Mesendoderm (in vitro differentiated cells): ENCODE measurements at regions not wholly inside any gene's neighbourhood (a gene's known extent, or its start where the extent isn't known, plus 50 kb on each side); places are given as distances from the start of the nearest gene placed in this dataset.

Source experiments
- DNase-seq: peaks from one replicate; pipeline ENCODE4 v3.0.0; 2013
- H2AK5ac ChIP-seq: 2 replicates; pipeline ENCODE4 v1.6.1; 2013; ENCODE audit warnings: low read length, inconsistent platforms
- H2BK120ac ChIP-seq: 2 replicates; pipeline ENCODE4 v1.6.1; 2013; ENCODE audit warnings: low read depth, mild to moderate bottlenecking, low read length, moderate library complexity, mixed read lengths
- H2BK15ac ChIP-seq: replicated peaks from 2 replicates; pipeline ENCODE4 v1.6.1; 2013; ENCODE audit warnings: low read depth, mild to moderate bottlenecking, moderate library complexity
- H2BK5ac ChIP-seq: 2 replicates; pipeline ENCODE4 v1.6.1; 2013; ENCODE audit warnings: low read length, inconsistent platforms
- H3K18ac ChIP-seq: 2 replicates; pipeline ENCODE4 v1.6.1; 2013; ENCODE audit warnings: mild to moderate bottlenecking, low read length, mixed read lengths
- H3K23ac ChIP-seq: one replicate; pipeline ENCODE4 v1.6.1; 2013; ENCODE audit warnings: low read length
- H3K27ac ChIP-seq: 2 replicates; pipeline ENCODE4 v1.5.1; 2013; ENCODE audit warnings: low read depth, mild to moderate bottlenecking, inconsistent platforms, low read length, moderate library complexity
- H3K27me3 ChIP-seq: 2 replicates; pipeline ENCODE4 v1.6.1; 2013; ENCODE audit warnings: low read length, control low read depth, mild to moderate bottlenecking, inconsistent platforms; ENCODE audit not compliant: insufficient read depth, poor library complexity
- H3K36me3 ChIP-seq: 2 replicates; pipeline ENCODE4 v1.6.1; 2013; ENCODE audit warnings: low read length, inconsistent platforms; ENCODE audit not compliant: control insufficient read depth, insufficient read depth
- H3K4ac ChIP-seq: one replicate; pipeline ENCODE4 v1.6.1; 2013; ENCODE audit warnings: low read depth, mild to moderate bottlenecking, low read length, moderate library complexity
- H3K4me1 ChIP-seq: 2 replicates; pipeline ENCODE4 v1.6.1; 2013; ENCODE audit warnings: low read depth, low read length, inconsistent platforms; ENCODE audit not compliant: control insufficient read depth
- H3K4me2 ChIP-seq: 2 replicates; pipeline ENCODE4 v1.6.1; 2013; ENCODE audit warnings: low read length
- H3K4me3 ChIP-seq: 2 replicates; pipeline ENCODE4 v1.5.1; 2013; ENCODE audit warnings: mild to moderate bottlenecking, low read length
- H3K56ac ChIP-seq: one replicate; pipeline ENCODE4 v1.6.1; 2013; ENCODE audit warnings: low read length
- H3K79me1 ChIP-seq: 2 replicates; pipeline ENCODE4 v1.6.1; 2013; ENCODE audit warnings: low read length, inconsistent platforms
- H3K79me2 ChIP-seq: 2 replicates; pipeline ENCODE4 v1.6.1; 2013; ENCODE audit warnings: mild to moderate bottlenecking, low read length; ENCODE audit not compliant: control insufficient read depth, insufficient read depth
- H3K9ac ChIP-seq: 2 replicates; pipeline ENCODE4 v1.6.1; 2013; ENCODE audit warnings: low read length, inconsistent platforms
- H4K5ac ChIP-seq: one replicate; pipeline ENCODE4 v1.6.1; 2013; ENCODE audit warnings: low read length
- H4K8ac ChIP-seq: one replicate; pipeline ENCODE4 v1.6.1; 2013; ENCODE audit warnings: low read depth, mild to moderate bottlenecking, control low read depth, low read length, moderate library complexity
- WGBS: extraction: QIAGEN DNeasy Blood & Tissue Kit; methylation state at CpG from one replicate; pipeline ENCODE4 v1.1.7; 2013; ENCODE audit warnings: low lambda C conversion rate, missing lambda C conversion rate; ENCODE audit not compliant: insufficient coverage; ENCODE audit errors: extremely low coverage; 5-methylcytosine and 5-hydroxymethylcytosine counted together

- Histone ChIP-seq H3K4me1 (no peaks in the 10 kb centered on the region), H2BK15ac (no peak overlapping the region), H3K79me1 (no peaks in the 10 kb centered on the region), H4K8ac (no peak overlapping the region), H3K27me3 (no peaks in the 10 kb centered on the region), H3K4me2 (no peak overlapping the region), H2AK5ac (no peak overlapping the region), H3K18ac (no peak overlapping the region), H2BK5ac (no peak overlapping the region), H2BK120ac (no peak overlapping the region), H3K27ac (no peak overlapping the region), H3K23ac (no peak overlapping the region), H3K4ac (no peak overlapping the region), H4K5ac (no peak overlapping the region), H3K9ac (no peak overlapping the region), H3K56ac (no peak overlapping the region), H3K4me3 (no peak overlapping the region), H3K79me2 (no peaks in the 10 kb centered on the region), H3K36me3 (no peaks in the 10 kb centered on the region)
- WGBS, result no CpG with 5 or more reads among the region's 3 CpGs
- no peak for DNase-seq
Measured at GRCh38 chr14:38880643-38881524, 222.2 kb downstream of the SEC23A start.

GRCh38 chr14:38877744-38878388 lies 225.2 kb downstream of the SEC23A start:
- no peaks in the 10 kb centered on the region for H3K79me1 ChIP-seq
- H3K4me3 ChIP-seq, result no peak overlapping the region
- no peak overlapping the region for H3K18ac ChIP-seq

GRCh38 chr14:38874721-38875120 lies 228.3 kb downstream of the SEC23A start:
- no peak overlapping the region for H2BK15ac ChIP-seq
- no peak for DNase-seq
- H3K23ac ChIP-seq, result no peak overlapping the region
- no peak overlapping the region for H3K18ac ChIP-seq
- H3K4me2 ChIP-seq, result no peak overlapping the region
- no peak overlapping the region for H2AK5ac ChIP-seq
- no peak overlapping the region for H3K4me3 ChIP-seq
- WGBS, result no CpG with 5 or more reads among the region's 2 CpGs
- no peaks in the 10 kb centered on the region for H3K36me3 ChIP-seq
- H4K5ac ChIP-seq, result no peak overlapping the region
- no peak overlapping the region for H3K4ac ChIP-seq
- H3K56ac ChIP-seq, result no peak overlapping the region
- no peaks in the 10 kb centered on the region for H3K4me1 ChIP-seq
- H3K79me2 ChIP-seq, result no peaks in the 10 kb centered on the region
- no peak overlapping the region for H3K9ac ChIP-seq
- H3K79me1 ChIP-seq, result no peaks in the 10 kb centered on the region
- no peak overlapping the region for H3K27ac ChIP-seq
- H2BK5ac ChIP-seq, result no peak overlapping the region
- H2BK120ac ChIP-seq, result no peak overlapping the region
- no peak overlapping the region for H4K8ac ChIP-seq
- no peaks in the 10 kb centered on the region for H3K27me3 ChIP-seq

More at GRCh38 chr14:38877744-38878388, 225.2 kb downstream of the SEC23A start:
- Histone ChIP-seq H3K4me1 (no peaks in the 10 kb centered on the region), H2BK5ac (no peak overlapping the region), H4K5ac (no peak overlapping the region), H3K4ac (no peak overlapping the region), H2AK5ac (no peak overlapping the region), H4K8ac (no peak overlapping the region), H2BK120ac (no peak overlapping the region), H3K56ac (no peak overlapping the region), H3K27ac (no peak overlapping the region), H3K4me2 (no peak overlapping the region), H3K9ac (no peak overlapping the region), H3K23ac (no peak overlapping the region), H3K36me3 (no peaks in the 10 kb centered on the region), H2BK15ac (no peak overlapping the region), H3K79me2 (no peaks in the 10 kb centered on the region), H3K27me3 (no peaks in the 10 kb centered on the region)
- WGBS, result no CpG with 5 or more reads among the region's 3 CpGs
- no peak for DNase-seq

GRCh38 chr14:38873941-38874612 lies 229.0 kb downstream of the SEC23A start:
- no peak overlapping the region for H3K27ac ChIP-seq
- no peak overlapping the region for H2BK120ac ChIP-seq
- H3K4ac ChIP-seq, result no peak overlapping the region
- no peak overlapping the region for H3K9ac ChIP-seq
- no peak overlapping the region for H3K18ac ChIP-seq
- no peak overlapping the region for H2BK15ac ChIP-seq
- DNase-seq, result no peak
- H4K8ac ChIP-seq, result no peak overlapping the region
- H3K4me1 ChIP-seq, result no peaks in the 10 kb centered on the region
- no peaks in the 10 kb centered on the region for H3K27me3 ChIP-seq
- H3K4me2 ChIP-seq, result no peak overlapping the region
- no peak overlapping the region for H3K56ac ChIP-seq
- no peak overlapping the region for H2BK5ac ChIP-seq
- H3K79me2 ChIP-seq, result no peaks in the 10 kb centered on the region
- no peaks in the 10 kb centered on the region for H3K79me1 ChIP-seq
- H3K4me3 ChIP-seq, result no peak overlapping the region
- H3K36me3 ChIP-seq, result no peaks in the 10 kb centered on the region
- no peak overlapping the region for H3K23ac ChIP-seq
- WGBS, result no CpG with 5 or more reads among the region's 3 CpGs
- H2AK5ac ChIP-seq, result no peak overlapping the region
- no peak overlapping the region for H4K5ac ChIP-seq

GRCh38 chr14:38870296-38870836 lies 232.7 kb downstream of the SEC23A start:
- Histone ChIP-seq H3K23ac (no peak overlapping the region), H3K36me3 (no peaks in the 10 kb centered on the region), H3K4me1 (no peaks in the 10 kb centered on the region), H3K79me2 (no peaks in the 10 kb centered on the region), H3K4ac (no peak overlapping the region), H3K4me3 (no peak overlapping the region), H2BK120ac (no peak overlapping the region), H3K4me2 (no peak overlapping the region), H3K56ac (no peak overlapping the region), H2BK15ac (no peak overlapping the region), H3K79me1 (no peaks in the 10 kb centered on the region), H4K5ac (no peak overlapping the region), H3K27ac (no peak overlapping the region), H2AK5ac (no peak overlapping the region), H4K8ac (no peak overlapping the region), H2BK5ac (no peak overlapping the region), H3K9ac (no peak overlapping the region), H3K27me3 (no peaks in the 10 kb centered on the region), H3K18ac (no peak overlapping the region)
- no CpG with 5 or more reads among the region's 3 CpGs for WGBS
- no peak for DNase-seq
